Natural killer cell (primary cell): ENCODE measurements at regions not wholly inside any gene's neighbourhood (a gene's known extent, or its start where the extent isn't known, plus 50 kb on each side); places are given as distances from the start of the nearest gene placed in this dataset.

Experiments
- ATAC-seq, 3 donors: fragments of 150-1000 bp in 2 of 3; fragments of 200-7000 bp in 1 of 3; cut with Tn5 transposase; 1 replicate in 1 of 3; 2 replicates in 2 of 3; pipeline ENCODE4 v1.10.0; 2021; ENCODE audit warnings: mild to moderate bottlenecking in 2 of 3, moderate library complexity in 2 of 3
- DNase-seq, 2 donors: peaks; one replicate each; pipeline versions ENCODE4 v3.0.0 to v3.0.0-alpha.2; 2013 to 2021; ENCODE audit warnings: mixed read lengths in 1 of 2
- H3K27ac ChIP-seq: one replicate; pipeline ENCODE4 v1.5.1; 2013; ENCODE audit warnings: mild to moderate bottlenecking, low read length
- H3K27me3 ChIP-seq: one replicate; pipeline ENCODE4 v1.6.1; 2013; ENCODE audit warnings: low read length; ENCODE audit not compliant: control insufficient read depth, insufficient read depth
- H3K36me3 ChIP-seq: one replicate; pipeline ENCODE4 v1.6.1; 2013; ENCODE audit warnings: low read length; ENCODE audit not compliant: control insufficient read depth, insufficient read depth
- H3K4me1 ChIP-seq: one replicate; pipeline ENCODE4 v1.6.1; 2013; ENCODE audit warnings: low read length; ENCODE audit not compliant: control insufficient read depth, insufficient read depth
- H3K4me3 ChIP-seq: one replicate; pipeline ENCODE4 v1.5.1; 2013; ENCODE audit warnings: low read length
- H3K9me3 ChIP-seq: one replicate; pipeline ENCODE4 v1.6.1; 2013; ENCODE audit warnings: low read length; ENCODE audit not compliant: control insufficient read depth, insufficient read depth
- H3K27ac Mint-ChIP-seq, 2 donors: one replicate each; pipeline ENCODE4 v1.8.0; 2022; ENCODE audit warnings: mild to moderate bottlenecking in 2 of 2, mixed read lengths in 2 of 2, moderate library complexity in 1 of 2
- H3K27me3 Mint-ChIP-seq, 2 donors: one replicate each; pipeline ENCODE4 v1.8.0; 2022; ENCODE audit warnings: low read depth in 2 of 2, mixed read lengths in 2 of 2
- H3K36me3 Mint-ChIP-seq: one replicate; pipeline ENCODE4 v1.8.0; 2022; ENCODE audit warnings: mixed read lengths
- H3K4me1 Mint-ChIP-seq, 2 donors: one replicate each; pipeline ENCODE4 v1.8.0; 2022; ENCODE audit warnings: mixed read lengths in 2 of 2
- H3K4me3 Mint-ChIP-seq: one replicate; pipeline ENCODE4 v1.8.0; 2022; ENCODE audit warnings: mild to moderate bottlenecking, moderate library complexity, mixed read lengths
- H3K9me3 Mint-ChIP-seq, 2 donors: one replicate each; pipeline ENCODE4 v1.8.0; 2022; ENCODE audit warnings: mixed read lengths in 2 of 2
- CTCF ChIP-seq: fragments of 200-600 bp; IDR thresholded peaks from one replicate; pipeline ENCODE4 v1.8.0; 2022; ENCODE audit warnings: antibody characterized with exemption
- WGBS: methylation state at CpG from one replicate; pipeline ENCODE4 v1.1.7; 2013; ENCODE audit warnings: missing lambda C conversion rate; ENCODE audit not compliant: insufficient coverage; 5-methylcytosine and 5-hydroxymethylcytosine counted together
- intact Hi-C: fragments of 100-400 bp; cut with micrococcal nuclease; formaldehyde crosslinking; loops from one replicate; pipeline ENCODE4 v1.14.2; 2022

- peaks cover 23% of the 10 kb centered on the region for H3K36me3 Mint-ChIP-seq
- H3K4me3 Mint-ChIP-seq, result no peak overlapping the region
- H3K4me3 ChIP-seq, result no peak overlapping the region
- no peaks in the 10 kb centered on the region for H3K4me1 ChIP-seq
- H3K27me3 Mint-ChIP-seq, result peaks cover 4 to 28% of the 10 kb centered on the region in 2 donors
- no peak overlapping the region for H3K27ac Mint-ChIP-seq
- no peaks in the 10 kb centered on the region for H3K27me3 ChIP-seq
- H3K9me3 Mint-ChIP-seq, result peaks cover 13 to 19% of the 10 kb centered on the region in 2 donors
- H3K4me1 Mint-ChIP-seq, result no peaks in the 10 kb centered on the region
- TF ChIP-seq CTCF, result no peak
- peaks cover 10% of the 10 kb centered on the region for H3K9me3 ChIP-seq
- intact Hi-C loops, result no loop called here
- DNase-seq (no peak), ATAC-seq (no peak)
- no peaks in the 10 kb centered on the region for H3K36me3 ChIP-seq
- H3K27ac ChIP-seq, result no peak overlapping the region
These were observed 389.6 kb upstream of the HS6ST1 start for GRCh38 chr2:128708106-128708816.

DNA sequence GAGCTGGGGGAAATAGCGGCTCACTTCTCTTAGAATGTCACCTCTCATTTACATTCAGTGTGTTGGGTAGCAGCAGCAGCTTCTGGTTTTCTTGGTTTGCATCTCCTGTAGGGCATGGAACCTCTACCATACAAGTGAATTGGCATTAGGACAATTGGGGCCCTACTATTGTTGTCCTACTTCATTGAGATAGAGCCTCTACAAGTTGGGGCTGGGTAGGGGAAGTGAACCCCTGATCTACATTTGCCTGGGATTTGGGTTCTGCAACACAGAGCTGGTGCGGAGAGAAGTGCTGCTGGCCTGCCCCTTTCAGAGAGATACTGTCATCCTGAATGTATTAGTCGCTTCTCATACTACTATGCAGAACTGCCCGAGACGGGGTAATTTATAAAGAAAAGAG, 391.6 kb upstream of the HS6ST1 start:
- Histone ChIP-seq H3K9me3 (peaks cover 10% of the 10 kb centered on the region), H3K27me3 (no peaks in the 10 kb centered on the region), H3K27ac (no peak overlapping the region), H3K4me1 (peaks cover 6% of the 10 kb centered on the region), H3K4me3 (no peak overlapping the region), H3K36me3 (no peaks in the 10 kb centered on the region)
- no peak for TF ChIP-seq CTCF
- Mint-ChIP-seq H3K4me1 (no peaks in the 10 kb centered on the region), H3K9me3 (peaks cover 13 to 16% of the 10 kb centered on the region in 2 donors), H3K4me3 (no peak overlapping the region), H3K36me3 (peaks cover 23% of the 10 kb centered on the region), H3K27me3 (peaks cover 7 to 21% of the 10 kb centered on the region in 2 donors), H3K27ac (no peak overlapping the region)
- WGBS, result 94% methylated on average over 5 of the region's 5 CpGs
- DNase-seq (no peak), ATAC-seq (no peak)
- intact Hi-C loops, result no loop called here

- intact Hi-C loops, result no loop called here
- Mint-ChIP-seq H3K27ac (no peak overlapping the region), H3K4me1 (no peaks in the 10 kb centered on the region), H3K27me3 (peaks cover 11 to 26% of the 10 kb centered on the region in 2 donors), H3K9me3 (peaks cover 13 to 16% of the 10 kb centered on the region in 2 donors), H3K36me3 (peaks cover 23% of the 10 kb centered on the region), H3K4me3 (no peak overlapping the region)
- ATAC-seq (no peak), DNase-seq (no peak)
- Histone ChIP-seq H3K27ac (no peak overlapping the region), H3K27me3 (no peaks in the 10 kb centered on the region), H3K4me3 (no peak overlapping the region), H3K9me3 (peaks cover 10% of the 10 kb centered on the region), H3K4me1 (peaks cover 6% of the 10 kb centered on the region), H3K36me3 (no peaks in the 10 kb centered on the region)
- no peak for TF ChIP-seq CTCF
- 85% methylated on average over 1 of the region's 2 CpGs for WGBS
These were observed 392.1 kb upstream of the HS6ST1 start for GRCh38 chr2:128710729-128711128.

DNA sequence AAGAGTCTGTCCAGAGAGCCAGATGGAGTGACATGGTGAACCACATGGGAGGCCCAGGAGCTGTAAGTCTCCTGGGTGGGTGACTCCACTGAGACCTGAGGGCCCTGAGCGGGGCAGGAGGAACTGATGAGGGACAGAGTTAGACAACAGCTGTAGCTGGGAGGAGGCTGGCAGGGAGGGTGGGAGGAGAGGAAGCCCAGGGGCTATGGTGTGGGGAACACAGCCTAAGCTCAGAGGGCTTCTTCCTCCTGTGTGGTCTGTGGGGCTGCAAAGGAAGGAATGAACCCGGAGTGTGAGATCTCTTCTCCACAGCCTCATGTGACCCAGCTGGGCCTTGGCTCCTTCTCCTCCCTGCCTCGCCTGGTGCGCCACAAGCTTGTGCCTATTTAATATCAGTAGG, 395.6 kb upstream of the HS6ST1 start:
- no peak overlapping the region for H3K27ac Mint-ChIP-seq
- Histone ChIP-seq H3K9me3 (no peaks in the 10 kb centered on the region), H3K27me3 (no peaks in the 10 kb centered on the region), H3K27ac (no peak overlapping the region), H3K4me3 (no peak overlapping the region), H3K4me1 (peaks cover 6% of the 10 kb centered on the region), H3K36me3 (no peaks in the 10 kb centered on the region)
- intact Hi-C loops, result no loop called here
- no peak for DNase-seq
- H3K4me1 Mint-ChIP-seq, result no peaks in the 10 kb centered on the region
- peaks cover 10% of the 10 kb centered on the region for H3K36me3 Mint-ChIP-seq
- TF ChIP-seq CTCF, result no peak
- peaks cover 17 to 35% of the 10 kb centered on the region in 2 donors for H3K27me3 Mint-ChIP-seq
- WGBS, result 39% methylated on average over 3 of the region's 4 CpGs
- H3K4me3 Mint-ChIP-seq, result no peak overlapping the region
- ATAC-seq, result no peak
- H3K9me3 Mint-ChIP-seq, result peaks cover 6 to 9% of the 10 kb centered on the region in 2 donors
